ENCODE measurements at regions not wholly inside any gene's neighbourhood (a gene's known extent, or its start where the extent isn't known, plus 50 kb on each side); places are given as distances from the start of the nearest gene placed in this dataset.
A peak's percentile ranks its signal among the peaks of the same experiment; 100 is the strongest.
"Not testable (repeated sequence)": the region's sequence is repeated elsewhere in the genome, so short reads cannot be mapped to it uniquely, and the experiment has no call there.

GRCh38 chr1:211196880-211197279 lies 62.3 kb upstream of the RCOR3 start:
- Histone ChIP-seq H3K27me3 (replicated peaks in 1 of 7) (no peaks in the 10 kb centered on the region), H3K4me3 (no peak overlapping the region), H3K4me1 (no peaks in the 10 kb centered on the region), H3K36me3 (no peaks in the 10 kb centered on the region), H3K9me3 (peaks cover 0 to 11% (median 8%) of the 10 kb centered on the region in 8 donors), H3K27ac (no peak overlapping the region)
- intact Hi-C loops (cut with DNase I; ENCODE audit: low total_unique reads) = no loop called here
- no peak for TF ChIP-seq CTCF (IDR thresholded peaks at IDR 0.05 in 8 of 11, conservative IDR thresholded peaks at IDR 0.05 in 3 of 11)
- no peak for TF ChIP-seq POLR2AphosphoS5 (IDR thresholded peaks at IDR 0.05)
- TF ChIP-seq POLR2A (IDR thresholded peaks at IDR 0.05) = no peak
- no peak for DNase-seq
- 52 to 67% (median 56%) methylated on average over 1 of the region's 1 CpG for WGBS, 5 donors

GRCh38 chr1:211194826-211195225 lies 60.9 kb upstream of the KCNH1 start:
- no peak overlapping the region for H3K27ac ChIP-seq
- TF ChIP-seq CTCF (IDR thresholded peaks at IDR 0.05 in 8 of 11, conservative IDR thresholded peaks at IDR 0.05 in 3 of 11) = no peak
- TF ChIP-seq POLR2AphosphoS5 (IDR thresholded peaks at IDR 0.05) = no peak
- no peak for TF ChIP-seq POLR2A (IDR thresholded peaks at IDR 0.05)
- no peaks in the 10 kb centered on the region for H3K4me1 ChIP-seq
- peaks cover 0 to 11% (median 8%) of the 10 kb centered on the region in 8 donors for H3K9me3 ChIP-seq
- H3K4me3 ChIP-seq = no peak overlapping the region
- H3K27me3 ChIP-seq (replicated peaks in 1 of 7) = no peaks in the 10 kb centered on the region
- WGBS, 5 donors = 63 to 76% (median 71%) methylated on average over 1 of the region's 1 CpG
- DNase-seq = no peak
- H3K36me3 ChIP-seq = no peaks in the 10 kb centered on the region
- intact Hi-C loops (cut with DNase I; ENCODE audit: low total_unique reads) = no loop called here

GRCh38 chr1:211192227-211192626 lies 58.3 kb upstream of the KCNH1 start:
- no peak overlapping the region for H3K27ac ChIP-seq
- TF ChIP-seq POLR2A (IDR thresholded peaks at IDR 0.05) (no peak), CTCF (IDR thresholded peaks at IDR 0.05 in 8 of 11, conservative IDR thresholded peaks at IDR 0.05 in 3 of 11) (no peak), POLR2AphosphoS5 (IDR thresholded peaks at IDR 0.05) (no peak)
- H3K9me3 ChIP-seq = peaks cover 0 to 10% (median 8%) of the 10 kb centered on the region in 8 donors
- H3K4me3 ChIP-seq = no peak overlapping the region
- intact Hi-C loops (cut with DNase I; ENCODE audit: low total_unique reads) = no loop called here
- H3K36me3 ChIP-seq = no peaks in the 10 kb centered on the region
- no peaks in the 10 kb centered on the region for H3K4me1 ChIP-seq
- no peaks in the 10 kb centered on the region for H3K27me3 ChIP-seq (replicated peaks in 1 of 7)
- DNase-seq = no peak
- 75 to 91% (median 77%) methylated on average over 3 of the region's 3 CpGs for WGBS, 5 donors

GRCh38 chr1:211188721-211189120 lies 54.8 kb upstream of the KCNH1 start:
- H3K4me3 ChIP-seq; intact Hi-C loops (cut with DNase I; ENCODE audit: low total_unique reads); H3K27me3 ChIP-seq (replicated peaks in 1 of 7); H3K36me3 ChIP-seq; H3K9me3 ChIP-seq; DNase-seq; H3K4me1 ChIP-seq: not testable (repeated sequence)
- WGBS, 5 donors = 60 to 73% (median 69%) methylated on average over 4 of the region's 4 CpGs
- peak overlapping the region in 1 of 8 donors; percentile 19 for H3K27ac ChIP-seq

GRCh38 chr1:211183747-211184313 lies 49.9 kb upstream of the KCNH1 start:
- TF ChIP-seq POLR2A (IDR thresholded peaks at IDR 0.05) (no peak), CTCF (IDR thresholded peaks at IDR 0.05 in 8 of 11, conservative IDR thresholded peaks at IDR 0.05 in 3 of 11) (no peak)
- H3K9me3 ChIP-seq = no peaks in the 10 kb centered on the region
- no peak overlapping the region for H3K27ac ChIP-seq
- no peak for DNase-seq
- no peak overlapping the region for H3K4me3 ChIP-seq
- 73 to 84% (median 83%) methylated on average over 2 of the region's 2 CpGs for WGBS, 5 donors
- H3K4me1 ChIP-seq = no peaks in the 10 kb centered on the region
- no peaks in the 10 kb centered on the region for H3K27me3 ChIP-seq (replicated peaks in 1 of 7)
- H3K36me3 ChIP-seq = no peaks in the 10 kb centered on the region
- intact Hi-C loops (cut with DNase I; ENCODE audit: low total_unique reads) = no loop called here
